ENCODE measurements at regions not wholly inside any gene's neighbourhood (a gene's known extent, or its start where the extent isn't known, plus 50 kb on each side); places are given as distances from the start of the nearest gene placed in this dataset.

DNA sequence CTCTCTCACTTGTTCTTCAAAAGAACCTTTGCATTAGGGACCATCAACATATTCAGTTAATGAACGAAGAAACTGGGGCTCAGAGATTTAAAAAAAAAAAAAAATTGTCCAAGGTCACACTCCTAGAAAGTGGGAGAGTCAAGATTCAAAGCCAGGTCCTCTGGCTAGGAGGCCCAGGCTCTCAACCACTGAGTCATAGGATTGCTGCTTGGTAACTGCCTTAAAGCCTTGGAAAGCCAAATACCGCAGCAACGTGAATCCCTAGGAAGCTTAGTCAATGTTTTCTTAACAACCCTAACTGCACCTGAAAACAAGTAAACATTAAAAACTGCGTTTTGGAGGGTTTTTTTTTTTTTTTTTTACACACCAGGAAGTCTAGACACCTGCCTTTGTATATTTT is 156.8 kb downstream of the WNT5A start:
- peak; percentile 93 for DNase-seq (ENCODE audit: low read depth)
- no peak overlapping the region for H3K4me3 ChIP-seq (ENCODE audit: low read depth, low read length)
- TF ChIP-seq CTCF (IDR thresholded peaks at IDR 0.05; ENCODE audit: insufficient read depth, low read length): no peak

- no peak overlapping the region for H3K4me3 ChIP-seq (ENCODE audit: low read depth, low read length)
- no peak for TF ChIP-seq CTCF (IDR thresholded peaks at IDR 0.05; ENCODE audit: insufficient read depth, low read length)
- DNase-seq (ENCODE audit: low read depth): peak; percentile 92
Observed at GRCh38 chr3:55329849-55330248, 157.3 kb downstream of the WNT5A start.

DNA sequence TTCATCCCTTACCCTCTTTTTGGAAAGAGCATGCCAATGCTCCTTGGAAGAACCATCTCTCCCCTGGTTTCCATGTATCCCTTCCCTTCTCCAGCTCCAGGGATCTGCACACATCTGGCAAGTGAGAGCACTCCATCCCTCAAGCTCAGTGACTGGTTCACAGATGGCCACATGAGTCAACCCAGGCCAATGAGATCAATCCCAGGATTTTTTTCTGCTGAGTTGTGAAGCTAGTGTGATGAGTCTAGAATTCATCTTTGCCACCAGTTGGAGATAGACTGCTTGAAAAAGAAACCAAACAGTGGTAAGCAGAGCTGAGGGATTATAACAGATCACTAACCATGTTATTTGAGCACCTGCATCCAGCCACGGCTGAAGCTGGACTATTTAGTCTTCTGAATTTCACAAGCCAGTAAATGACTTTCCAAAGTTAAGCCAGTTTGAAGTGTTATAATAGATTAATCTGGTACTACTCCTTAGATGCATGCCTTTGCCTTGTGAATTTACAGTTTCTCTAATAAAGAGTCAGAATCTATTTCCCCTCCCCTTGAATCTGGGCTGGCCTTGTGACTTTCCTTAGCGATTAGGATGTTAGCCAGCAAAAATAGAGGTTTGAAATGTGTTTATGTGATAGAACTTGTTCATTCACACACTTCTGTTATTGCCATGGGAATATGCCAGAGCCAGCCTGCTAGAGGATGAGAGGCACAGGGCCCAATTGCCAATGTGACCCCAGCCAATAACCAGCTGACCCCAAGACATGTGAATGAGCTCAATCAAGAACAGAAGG is 159.8 kb downstream of the WNT5A start:
- no peak overlapping the region for H3K4me3 ChIP-seq (ENCODE audit: low read depth, low read length)
- TF ChIP-seq CTCF (IDR thresholded peaks at IDR 0.05; ENCODE audit: insufficient read depth, low read length): no peak
- peak; percentile 45 for DNase-seq (ENCODE audit: low read depth)

GRCh38 chr3:55322638-55323037 is 164.5 kb downstream of the WNT5A start:
- DNase-seq (ENCODE audit: low read depth): peak; percentile 53
- no peak for TF ChIP-seq CTCF (IDR thresholded peaks at IDR 0.05; ENCODE audit: insufficient read depth, low read length)

DNA sequence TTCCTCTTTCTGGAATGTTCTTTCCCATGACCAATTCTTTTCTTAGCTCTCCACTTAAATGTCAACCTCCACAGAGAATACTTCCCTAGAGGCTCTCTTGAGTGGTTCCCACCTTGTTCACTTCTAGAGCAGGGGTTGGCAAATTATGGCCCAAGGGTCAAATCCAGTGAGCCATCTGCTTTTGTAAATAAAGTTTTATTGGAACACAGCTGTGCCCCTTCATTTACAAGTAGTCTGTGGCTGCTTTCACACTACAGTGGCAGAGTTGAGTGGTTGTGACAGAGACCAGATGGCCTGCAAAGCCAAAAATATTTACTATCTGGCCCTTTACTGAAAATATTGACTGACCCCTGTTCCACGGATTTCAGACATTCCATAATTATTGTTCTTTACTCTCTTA is 166.2 kb downstream of the WNT5A start:
- DNase-seq (ENCODE audit: low read depth): no peak
- no peak for TF ChIP-seq CTCF (IDR thresholded peaks at IDR 0.05; ENCODE audit: insufficient read depth, low read length)
- no peak overlapping the region for H3K4me3 ChIP-seq (ENCODE audit: low read depth, low read length)

More at GRCh38 chr3:55322638-55323037, 164.5 kb downstream of the WNT5A start:
- H3K4me3 ChIP-seq (ENCODE audit: low read depth, low read length): no peak overlapping the region

DNA sequence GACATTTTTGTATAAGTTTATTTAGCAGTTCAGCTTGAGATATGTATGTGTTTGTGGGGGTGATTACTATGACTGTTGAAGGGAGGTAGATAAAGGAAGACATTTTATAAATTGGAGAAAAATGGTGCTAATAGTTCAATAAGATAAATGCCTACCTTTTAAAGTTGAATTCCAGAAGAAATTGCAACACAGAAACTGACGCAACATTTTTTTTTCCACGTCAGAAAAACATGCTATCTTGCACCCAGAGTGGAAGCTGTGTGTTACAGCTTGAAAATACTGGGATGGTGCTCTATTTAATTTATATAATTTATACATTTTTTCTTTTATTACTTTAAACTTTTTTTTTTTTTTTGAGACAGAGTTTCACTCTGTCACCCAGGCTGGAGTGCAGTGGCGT is 171.7 kb downstream of the WNT5A start:
- no peak for TF ChIP-seq CTCF (IDR thresholded peaks at IDR 0.05; ENCODE audit: insufficient read depth, low read length)
- H3K4me3 ChIP-seq (ENCODE audit: low read depth, low read length): no peak overlapping the region
- no peak for DNase-seq (ENCODE audit: low read depth)

- DNase-seq (ENCODE audit: low read depth): no peak
- TF ChIP-seq CTCF (IDR thresholded peaks at IDR 0.05; ENCODE audit: insufficient read depth, low read length): no peak
- H3K4me3 ChIP-seq (ENCODE audit: low read depth, low read length): no peak overlapping the region
Observed at GRCh38 chr3:55313666-55314065, 173.4 kb downstream of the WNT5A start.

Data from fibroblast of the aortic adventitia (primary cell).